ENCODE measurements at regions not wholly inside any gene's neighbourhood (a gene's known extent, or its start where the extent isn't known, plus 50 kb on each side); places are given as distances from the start of the nearest gene placed in this dataset.

DNA sequence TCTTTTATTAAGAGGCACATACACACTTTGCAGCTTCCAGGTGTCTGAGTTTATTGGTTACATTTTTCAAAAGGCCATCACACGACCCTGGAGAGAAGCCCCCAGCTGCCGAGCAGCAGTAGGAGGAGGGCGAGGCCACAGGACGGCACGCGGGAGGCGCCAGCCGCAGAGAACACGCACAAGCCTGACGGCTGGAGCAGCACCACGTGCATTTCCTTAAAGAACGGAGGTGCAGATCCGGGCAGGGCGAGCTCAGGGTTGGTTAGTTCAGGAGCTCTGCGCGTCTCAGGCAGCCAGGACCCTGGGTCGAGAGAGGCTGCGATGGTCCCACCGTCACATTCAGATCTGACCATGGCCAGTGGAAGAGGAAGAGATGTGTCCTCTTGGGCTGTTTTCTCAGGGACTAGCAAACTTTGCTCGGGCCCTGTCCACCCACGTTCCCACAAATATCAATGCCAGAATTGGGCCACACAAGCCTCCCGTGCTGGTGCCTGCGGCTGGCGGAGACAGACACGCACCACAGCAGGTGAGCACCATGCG is 121.4 kb upstream of the AFDN start:
- no peak for DNase-seq (ENCODE audit: low spot score in 2 of 2)
- H3K27ac ChIP-seq, result no peak overlapping the region
- H3K36me3 ChIP-seq, result no peaks in the 10 kb centered on the region
- no peaks in the 10 kb centered on the region for H3K27me3 ChIP-seq
- no peaks in the 10 kb centered on the region for H3K4me1 ChIP-seq
- TF ChIP-seq, protein P1, sequence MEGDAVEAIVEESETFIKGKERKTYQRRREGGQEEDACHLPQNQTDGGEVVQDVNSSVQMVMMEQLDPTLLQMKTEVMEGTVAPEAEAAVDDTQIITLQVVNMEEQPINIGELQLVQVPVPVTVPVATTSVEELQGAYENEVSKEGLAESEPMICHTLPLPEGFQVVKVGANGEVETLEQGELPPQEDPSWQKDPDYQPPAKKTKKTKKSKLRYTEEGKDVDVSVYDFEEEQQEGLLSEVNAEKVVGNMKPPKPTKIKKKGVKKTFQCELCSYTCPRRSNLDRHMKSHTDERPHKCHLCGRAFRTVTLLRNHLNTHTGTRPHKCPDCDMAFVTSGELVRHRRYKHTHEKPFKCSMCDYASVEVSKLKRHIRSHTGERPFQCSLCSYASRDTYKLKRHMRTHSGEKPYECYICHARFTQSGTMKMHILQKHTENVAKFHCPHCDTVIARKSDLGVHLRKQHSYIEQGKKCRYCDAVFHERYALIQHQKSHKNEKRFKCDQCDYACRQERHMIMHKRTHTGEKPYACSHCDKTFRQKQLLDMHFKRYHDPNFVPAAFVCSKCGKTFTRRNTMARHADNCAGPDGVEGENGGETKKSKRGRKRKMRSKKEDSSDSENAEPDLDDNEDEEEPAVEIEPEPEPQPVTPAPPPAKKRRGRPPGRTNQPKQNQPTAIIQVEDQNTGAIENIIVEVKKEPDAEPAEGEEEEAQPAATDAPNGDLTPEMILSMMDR (IDR thresholded peaks at IDR 0.05), result no peak
- no peak for TF ChIP-seq POLR2AphosphoS5 (IDR thresholded peaks at IDR 0.05)
- no peak for TF ChIP-seq POLR2A (IDR thresholded peaks at IDR 0.05)
- H3K9me3 ChIP-seq, result no peaks in the 10 kb centered on the region
- intact Hi-C loops (cut with DNase I; ENCODE audit: low total_unique reads), result no loop called here
- no peak overlapping the region for H3K4me3 ChIP-seq

GRCh38 chr6:167706313-167707109 is 120.2 kb upstream of the AFDN start:
- no peak overlapping the region for H3K4me3 ChIP-seq
- intact Hi-C loops (cut with DNase I; ENCODE audit: low total_unique reads), result no loop called here
- no peak overlapping the region for H3K27ac ChIP-seq
- no peaks in the 10 kb centered on the region for H3K4me1 ChIP-seq
- no peak for DNase-seq (ENCODE audit: low spot score in 2 of 2)
- H3K36me3 ChIP-seq, result no peaks in the 10 kb centered on the region
- no peaks in the 10 kb centered on the region for H3K27me3 ChIP-seq
- no peaks in the 10 kb centered on the region for H3K9me3 ChIP-seq
- TF ChIP-seq POLR2A (IDR thresholded peaks at IDR 0.05), result no peak
- no peak for TF ChIP-seq POLR2AphosphoS5 (IDR thresholded peaks at IDR 0.05)
- TF ChIP-seq, protein P1 (IDR thresholded peaks at IDR 0.05), result no peak

DNA sequence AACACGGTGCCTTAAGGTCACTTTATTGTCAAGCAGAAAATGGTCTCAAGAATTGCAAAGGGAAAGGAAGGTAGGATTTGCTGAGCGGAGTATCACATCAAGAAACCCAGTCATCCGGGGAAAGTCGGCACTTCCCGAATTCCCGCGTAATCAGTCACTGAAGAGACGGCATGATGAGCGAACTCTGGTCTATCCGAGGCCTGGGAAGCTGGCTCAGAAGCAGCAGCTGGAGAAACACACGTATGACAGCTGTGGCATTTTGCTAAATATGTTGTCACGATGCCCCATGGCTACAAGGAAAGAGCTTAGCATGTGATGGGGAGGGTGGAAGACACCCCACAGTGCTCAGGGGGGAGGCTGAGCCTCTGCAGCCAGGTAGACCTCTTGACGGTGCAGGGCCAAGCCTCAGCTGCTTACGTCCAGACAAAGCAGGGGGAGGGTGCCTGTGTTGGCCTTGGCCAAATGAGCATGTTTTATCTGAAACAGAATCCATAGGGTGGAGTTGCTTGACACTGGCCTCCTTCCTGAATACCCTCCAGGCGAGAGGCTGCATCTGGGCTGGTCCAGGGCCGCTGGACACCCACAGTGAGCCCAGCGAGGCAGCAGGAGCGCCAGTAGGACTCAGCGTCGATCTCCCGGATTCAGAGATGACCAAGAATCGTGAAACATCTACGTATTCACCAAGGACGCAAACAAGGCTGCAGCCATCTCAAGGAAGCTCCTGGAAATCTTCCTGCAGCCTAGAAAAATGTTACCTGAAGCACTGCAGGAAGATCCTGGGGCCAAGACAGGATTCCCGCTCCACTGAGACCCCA is 118.8 kb upstream of the AFDN start:
- Histone ChIP-seq H3K4me3 (no peak overlapping the region), H3K4me1 (no peaks in the 10 kb centered on the region), H3K27ac (no peak overlapping the region), H3K36me3 (no peaks in the 10 kb centered on the region), H3K27me3 (peaks cover 0 to 5% of the 10 kb centered on the region in 2 donors), H3K9me3 (no peaks in the 10 kb centered on the region)
- intact Hi-C loops (cut with DNase I; ENCODE audit: low total_unique reads), result no loop called here
- no peak for DNase-seq (ENCODE audit: low spot score in 2 of 2)
- TF ChIP-seq, protein P1 (IDR thresholded peaks at IDR 0.05), result no peak
- TF ChIP-seq POLR2AphosphoS5 (IDR thresholded peaks at IDR 0.05) (no peak), POLR2A (IDR thresholded peaks at IDR 0.05) (no peak)

- DNase-seq (ENCODE audit: low spot score in 2 of 2), result no peak
- Histone ChIP-seq H3K4me3 (no peak overlapping the region), H3K27ac (no peak overlapping the region), H3K27me3 (peaks cover 0 to 5% of the 10 kb centered on the region in 2 donors), H3K4me1 (no peaks in the 10 kb centered on the region), H3K9me3 (no peaks in the 10 kb centered on the region), H3K36me3 (no peaks in the 10 kb centered on the region)
- TF ChIP-seq POLR2AphosphoS5 (IDR thresholded peaks at IDR 0.05) (no peak), POLR2A (IDR thresholded peaks at IDR 0.05) (no peak)
- TF ChIP-seq, protein P1 (IDR thresholded peaks at IDR 0.05), result no peak
- intact Hi-C loops (cut with DNase I; ENCODE audit: low total_unique reads), result no loop called here
Observed at GRCh38 chr6:167708501-167709094, 118.1 kb upstream of the AFDN start.
